HCT116 (cell line): ENCODE measurements at regions not wholly inside any gene's neighbourhood (a gene's known extent, or its start where the extent isn't known, plus 50 kb on each side); places are given as distances from the start of the nearest gene placed in this dataset.

Source experiments
- ATAC-seq: fragments of 200-7000 bp; cut with Tn5 transposase; 2 replicates; pipeline ENCODE4 v1.9.1; 2020; ENCODE audit warnings: mild to moderate bottlenecking, moderate library complexity
- BruUV-seq: library from RNA; stranded (reverse); fragments of 400-500 nt; replicated peaks from 2 replicates; lab custom pipeline; 2021; lab: Mats Ljungman, UMichigan
- CTCF ChIA-PET: fragments of 300-600 bp; sonication (Branson Sonifier 250); formaldehyde crosslinking; loops from one replicate; lab custom pipeline; 2021; ENCODE audit warnings: antibody characterized with exemption; lab: Charles Lee
- POLR2A ChIA-PET: fragments of 300-600, 350-600 bp; sonication (Branson Sonifier 250); formaldehyde crosslinking; loops from one replicate; lab custom pipeline; 2021; ENCODE audit warnings: antibody characterized with exemption; lab: Charles Lee
- RAD21 ChIA-PET, 2 experiments: fragments of 300-600 bp; sonication (Branson Sonifier 250); formaldehyde crosslinking; loops; one replicate each; lab custom pipeline; 2023; ENCODE audit warnings: low total read pairs in 2 of 2; ENCODE audit not compliant: uncharacterized antibody in 2 of 2, unreplicated experiment in 2 of 2, low non-redundant PET in 1 of 2; lab: Charles Lee
- DNase-seq: peaks from one replicate; pipeline ENCODE4 v3.0.0-alpha.2; 2010; ENCODE audit warnings: low read depth, low spot score
- H2AFZ ChIP-seq: fragments of 200-600 bp; shearing (Covaris generic), sonication (generic); 2 replicates; pipeline ENCODE4 v1.6.1; 2017; ENCODE audit warnings: low read depth, mixed run types, mixed read lengths, antibody characterized with exemption, low read length; ENCODE audit not compliant: poor library complexity, severe bottlenecking
- H3K27ac ChIP-seq: 2 replicates; pipeline ENCODE4 v1.5.1; 2012; ENCODE audit warnings: low read depth, low read length
- H3K27me3 ChIP-seq: fragments of 200-600 bp; sonication (generic); 2 replicates; pipeline ENCODE4 v1.6.1; 2016; ENCODE audit warnings: mixed run types, low read length, mixed read lengths; ENCODE audit not compliant: insufficient read depth
- H3K36me3 ChIP-seq, 2 experiments: fragments of 200-500 bp in 1 of 2; fragments of 200-600 bp in 1 of 2; sonication (Bioruptor generic) in 1 of 2; sonication (generic) in 1 of 2; 2 replicates each; pipeline versions ENCODE4 v1.5.1 to v1.6.1; 2014 to 2016; ENCODE audit warnings: low read length in 2 of 2, inconsistent platforms in 1 of 2, mixed read lengths in 1 of 2, mixed run types in 1 of 2; ENCODE audit not compliant: insufficient read depth in 2 of 2, control insufficient read depth in 1 of 2
- H3K4me1 ChIP-seq, 2 experiments: fragments of 200-600 bp in 1 of 2; sonication (generic) in 1 of 2; 2 replicates each; pipeline versions ENCODE4 v1.5.1 to v1.6.1; 2012 to 2017; ENCODE audit warnings: low read length in 2 of 2, inconsistent platforms in 1 of 2, mild to moderate bottlenecking in 1 of 2, mixed read lengths in 1 of 2, mixed run types in 1 of 2, moderate library complexity in 1 of 2; ENCODE audit not compliant: insufficient read depth in 2 of 2, control insufficient read depth in 1 of 2
- H3K4me2 ChIP-seq: fragments of 200-600 bp; sonication (generic); 2 replicates; pipeline ENCODE4 v1.6.1; 2017; ENCODE audit warnings: mixed run types, low read length, mixed read lengths
- H3K4me3 ChIP-seq, 2 experiments: fragments of 200-600 bp in 1 of 2; sonication (generic) in 1 of 2; replicated peaks in 1 of 2; 2 replicates each; pipeline ENCODE4 v1.5.1; 2011 to 2016; ENCODE audit warnings: low read length in 2 of 2, control low read depth in 1 of 2, low read depth in 1 of 2, mild to moderate bottlenecking in 1 of 2, mixed read lengths in 1 of 2, mixed run types in 1 of 2
- H3K79me2 ChIP-seq: fragments of 200-600 bp; sonication (generic); 2 replicates; pipeline ENCODE4 v1.6.1; 2017; ENCODE audit warnings: mild to moderate bottlenecking, mixed run types, low read length, moderate library complexity, mixed read lengths; ENCODE audit not compliant: insufficient read depth
- H3K9ac ChIP-seq: fragments of 200-600 bp; sonication (generic); 2 replicates; pipeline ENCODE4 v1.6.1; 2016; ENCODE audit warnings: low read length, mixed read lengths
- H3K9me2 ChIP-seq: fragments of 200-600 bp; sonication (generic), shearing (Covaris generic); 2 replicates; pipeline ENCODE4 v1.6.1; 2017; ENCODE audit warnings: mixed run types, mild to moderate bottlenecking, moderate library complexity; ENCODE audit not compliant: insufficient read depth
- H3K9me3 ChIP-seq, 2 experiments: fragments of 200-500 bp in 1 of 2; fragments of 200-600 bp in 1 of 2; sonication (Bioruptor generic) in 1 of 2; sonication (generic) in 1 of 2; 2 replicates each; pipeline ENCODE4 v1.6.1; 2014 to 2017; ENCODE audit warnings: low read length in 2 of 2, mixed read lengths in 2 of 2, inconsistent platforms in 1 of 2, low read depth in 1 of 2, mild to moderate bottlenecking in 1 of 2, mixed run types in 1 of 2, moderate library complexity in 1 of 2; ENCODE audit not compliant: control insufficient read depth in 1 of 2, insufficient read depth in 1 of 2
- H4K20me1 ChIP-seq: fragments of 200-600 bp; sonication (generic), shearing (Covaris generic); 2 replicates; pipeline ENCODE4 v1.6.1; 2017; ENCODE audit warnings: mixed run types, mild to moderate bottlenecking, moderate library complexity; ENCODE audit not compliant: insufficient read depth
- ATF3 ChIP-seq: IDR thresholded peaks from 2 replicates; pipeline ENCODE4 v1.6.1; 2012
- CEBPB ChIP-seq: IDR thresholded peaks from 2 replicates; pipeline ENCODE4 v1.6.1; 2012; ENCODE audit warnings: low read depth
- EZH2phosphoT487 ChIP-seq: fragments of 200-600 bp; IDR thresholded peaks from 2 replicates; pipeline ENCODE4 v1.6.1; 2018; ENCODE audit warnings: antibody characterized with exemption, borderline replicate concordance
- JUND ChIP-seq: IDR thresholded peaks from 2 replicates; pipeline ENCODE4 v1.6.1; 2012
- MAX ChIP-seq: IDR thresholded peaks from 2 replicates; pipeline ENCODE4 v1.6.1; 2012
- RAD21 ChIP-seq: IDR thresholded peaks from 2 replicates; pipeline ENCODE4 v1.6.1; 2012; ENCODE audit warnings: low read depth, mild to moderate bottlenecking
- SIN3A ChIP-seq: IDR thresholded peaks from 2 replicates; pipeline ENCODE4 v1.6.1; 2012; ENCODE audit warnings: low read depth
- ZBTB33 ChIP-seq: IDR thresholded peaks from 2 replicates; pipeline ENCODE4 v1.6.1; 2011; ENCODE audit warnings: mild to moderate bottlenecking, low read length, moderate library complexity; ENCODE audit not compliant: insufficient replicate concordance; ENCODE audit errors: extremely low read depth
- ZFX ChIP-seq: fragments of 450-650 bp; IDR thresholded peaks from 2 replicates; pipeline ENCODE4 v1.6.1; 2017
- ZNF274 ChIP-seq: fragments of 200-500 bp; sonication (Bioruptor generic); IDR thresholded peaks from 2 replicates; pipeline ENCODE4 v1.6.1; 2014; ENCODE audit warnings: mild to moderate bottlenecking, low read depth, low read length, inconsistent platforms
- intact Hi-C: fragments of 100-400 bp; cut with micrococcal nuclease; formaldehyde crosslinking; loops from 2 replicates; pipeline ENCODE4 v1.10.0; 2022

- RAD21 ChIA-PET, result no interaction called here
- H3K4me2 ChIP-seq, result no peak overlapping the region
- TF ChIP-seq EZH2phosphoT487 (no peak), CEBPB (no peak), SIN3A (no peak), RAD21 (no peak), MAX (no peak), ZBTB33 (no peak)
- no peaks in the 10 kb centered on the region for H3K27me3 ChIP-seq
- H3K27ac ChIP-seq, result no peak overlapping the region
- CTCF ChIA-PET, result no interaction called here
- no peak overlapping the region for H3K4me3 ChIP-seq
- no peaks in the 10 kb centered on the region for H3K9me2 ChIP-seq
- no peak overlapping the region for H2AFZ ChIP-seq
- no TSS peak for BruUV-seq
- no peak for DNase-seq
- H3K79me2 ChIP-seq, result no peaks in the 10 kb centered on the region
- H3K9me3 ChIP-seq, result no peaks in the 10 kb centered on the region
- no peaks in the 10 kb centered on the region for H4K20me1 ChIP-seq
- intact Hi-C loops, result no loop called here
- no peaks in the 10 kb centered on the region for H3K36me3 ChIP-seq
- ATAC-seq, result no peak
- H3K4me1 ChIP-seq, result no peaks in the 10 kb centered on the region
- H3K9ac ChIP-seq, result no peak overlapping the region
- POLR2A ChIA-PET, result no interaction called here
Observed at GRCh38 chr18:29821544-29821943, 1221.0 kb downstream of the DSC3 start.

GRCh38 chr18:29811519-29811918 is 1231.0 kb downstream of the DSC3 start:
- Histone ChIP-seq H3K9me3 (peaks cover 0 to 3% of the 10 kb centered on the region in 2 experiments; a peak in 1 of 4 replicates), H3K36me3 (no peaks in the 10 kb centered on the region), H3K79me2 (no peaks in the 10 kb centered on the region), H3K27ac (no peak overlapping the region), H4K20me1 (no peaks in the 10 kb centered on the region), H3K27me3 (no peaks in the 10 kb centered on the region), H3K4me3 (no peak overlapping the region), H3K4me2 (no peak overlapping the region)
- intact Hi-C loops, result no loop called here
- ATAC-seq (no peak), DNase-seq (no peak)
- ChIA-PET POLR2A (no interaction called here), CTCF (no interaction called here)
- TF ChIP-seq JUND, result no peak
- no peak for TF ChIP-seq EZH2phosphoT487
- TF ChIP-seq ATF3, result no peak
- no peak for TF ChIP-seq ZFX
- TF ChIP-seq ZNF274, result no peak
- TF ChIP-seq, all 23 proteins: peak for 0
- BruUV-seq, result no TSS peak
- no peak overlapping the region for H3K9ac ChIP-seq
- no peaks in the 10 kb centered on the region for H3K9me2 ChIP-seq
- no peak overlapping the region for H2AFZ ChIP-seq
- H3K4me1 ChIP-seq, result no peaks in the 10 kb centered on the region
- RAD21 ChIA-PET, result no interaction called here
